Progenitor cell of endocrine pancreas (in vitro differentiated cells): ENCODE measurements at regions not wholly inside any gene's neighbourhood (a gene's known extent, or its start where the extent isn't known, plus 50 kb on each side); places are given as distances from the start of the nearest gene placed in this dataset.

ENCODE experiments used
- DNase-seq: peaks from one replicate; pipeline ENCODE4 v3.0.0; 2021; ENCODE audit warnings: low spot score; ENCODE audit not compliant: unreplicated experiment
- H3K27ac Mint-ChIP-seq: 2 replicates; pipeline ENCODE4 v1.8.0; 2021; ENCODE audit warnings: mild to moderate bottlenecking, moderate library complexity, mixed read lengths
- H3K27me3 Mint-ChIP-seq: 2 replicates; pipeline ENCODE4 v1.8.0; 2021; ENCODE audit warnings: mixed read lengths
- H3K36me3 Mint-ChIP-seq: 2 replicates; pipeline ENCODE4 v1.8.0; 2022; ENCODE audit warnings: mixed read lengths; ENCODE audit not compliant: insufficient read depth
- H3K4me1 Mint-ChIP-seq: 2 replicates; pipeline ENCODE4 v1.8.0; 2021; ENCODE audit warnings: low read depth, mixed read lengths
- H3K4me3 Mint-ChIP-seq: 2 replicates; pipeline ENCODE4 v1.8.0; 2021; ENCODE audit warnings: low read depth, mild to moderate bottlenecking, moderate library complexity, mixed read lengths
- H3K9me3 Mint-ChIP-seq: 2 replicates; pipeline ENCODE4 v1.8.0; 2021; ENCODE audit warnings: low read depth, mixed read lengths
- TF ChIP-seq, protein P1 (sequence below): fragments of 200-600 bp; sonication (generic); IDR thresholded peaks from one replicate; pipeline ENCODE4 v1.5.0; 2021; ENCODE audit warnings: antibody characterized with exemption, mild to moderate bottlenecking; ENCODE audit not compliant: unreplicated experiment

DNA sequence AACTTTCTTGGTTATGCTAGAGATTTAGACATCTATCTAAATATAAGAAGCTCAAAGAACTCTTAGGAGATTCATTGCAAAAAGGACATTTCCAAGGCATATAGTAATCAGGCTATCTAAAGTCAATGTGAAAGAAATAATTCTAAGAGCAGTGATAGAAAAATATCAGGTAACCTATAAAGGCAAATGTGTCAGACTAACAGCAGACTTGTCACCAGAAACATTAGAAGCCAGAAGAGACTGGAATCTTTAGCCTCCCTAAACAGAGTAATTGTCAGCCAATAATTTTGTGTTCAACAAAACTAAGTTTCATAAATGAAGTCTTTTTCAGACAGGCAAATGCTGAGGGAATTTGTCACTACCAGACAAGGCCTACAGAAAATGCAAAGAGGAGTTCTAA is 122.0 kb upstream of the SCAF11 start:
- H3K36me3 Mint-ChIP-seq, result no peaks in the 10 kb centered on the region
- no peak overlapping the region for H3K27ac Mint-ChIP-seq
- no peak for DNase-seq
- peaks cover 33% of the 10 kb centered on the region for H3K9me3 Mint-ChIP-seq
- no peaks in the 10 kb centered on the region for H3K27me3 Mint-ChIP-seq
- H3K4me1 Mint-ChIP-seq, result peaks cover 4% of the 10 kb centered on the region
- TF ChIP-seq, protein P1, sequence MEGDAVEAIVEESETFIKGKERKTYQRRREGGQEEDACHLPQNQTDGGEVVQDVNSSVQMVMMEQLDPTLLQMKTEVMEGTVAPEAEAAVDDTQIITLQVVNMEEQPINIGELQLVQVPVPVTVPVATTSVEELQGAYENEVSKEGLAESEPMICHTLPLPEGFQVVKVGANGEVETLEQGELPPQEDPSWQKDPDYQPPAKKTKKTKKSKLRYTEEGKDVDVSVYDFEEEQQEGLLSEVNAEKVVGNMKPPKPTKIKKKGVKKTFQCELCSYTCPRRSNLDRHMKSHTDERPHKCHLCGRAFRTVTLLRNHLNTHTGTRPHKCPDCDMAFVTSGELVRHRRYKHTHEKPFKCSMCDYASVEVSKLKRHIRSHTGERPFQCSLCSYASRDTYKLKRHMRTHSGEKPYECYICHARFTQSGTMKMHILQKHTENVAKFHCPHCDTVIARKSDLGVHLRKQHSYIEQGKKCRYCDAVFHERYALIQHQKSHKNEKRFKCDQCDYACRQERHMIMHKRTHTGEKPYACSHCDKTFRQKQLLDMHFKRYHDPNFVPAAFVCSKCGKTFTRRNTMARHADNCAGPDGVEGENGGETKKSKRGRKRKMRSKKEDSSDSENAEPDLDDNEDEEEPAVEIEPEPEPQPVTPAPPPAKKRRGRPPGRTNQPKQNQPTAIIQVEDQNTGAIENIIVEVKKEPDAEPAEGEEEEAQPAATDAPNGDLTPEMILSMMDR, result no peak
- H3K4me3 Mint-ChIP-seq, result no peak overlapping the region

DNA sequence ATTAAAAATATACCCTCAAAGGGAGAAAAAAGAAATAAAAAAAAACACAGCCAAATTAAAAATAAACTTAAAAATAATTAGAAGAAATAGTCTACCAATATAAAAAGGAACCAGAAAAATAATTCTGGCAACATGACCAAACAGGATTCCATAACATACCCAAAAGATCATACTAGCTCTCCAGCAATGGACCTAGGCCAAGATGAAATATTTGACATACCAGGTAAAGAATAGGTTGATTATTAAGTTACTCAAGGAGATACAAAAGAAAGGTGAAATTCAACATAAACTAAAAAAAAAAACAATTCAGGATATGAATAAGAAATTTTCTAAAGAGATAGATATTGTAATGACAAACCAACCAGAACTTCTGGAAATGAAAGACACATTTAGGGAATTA is 121.3 kb upstream of the SCAF11 start:
- Mint-ChIP-seq H3K27ac (no peak overlapping the region), H3K27me3 (no peaks in the 10 kb centered on the region), H3K9me3 (peaks cover 33% of the 10 kb centered on the region), H3K36me3 (no peaks in the 10 kb centered on the region), H3K4me3 (no peak overlapping the region), H3K4me1 (peaks cover 4% of the 10 kb centered on the region)
- DNase-seq, result no peak
- TF ChIP-seq, protein P1, result no peak

DNA sequence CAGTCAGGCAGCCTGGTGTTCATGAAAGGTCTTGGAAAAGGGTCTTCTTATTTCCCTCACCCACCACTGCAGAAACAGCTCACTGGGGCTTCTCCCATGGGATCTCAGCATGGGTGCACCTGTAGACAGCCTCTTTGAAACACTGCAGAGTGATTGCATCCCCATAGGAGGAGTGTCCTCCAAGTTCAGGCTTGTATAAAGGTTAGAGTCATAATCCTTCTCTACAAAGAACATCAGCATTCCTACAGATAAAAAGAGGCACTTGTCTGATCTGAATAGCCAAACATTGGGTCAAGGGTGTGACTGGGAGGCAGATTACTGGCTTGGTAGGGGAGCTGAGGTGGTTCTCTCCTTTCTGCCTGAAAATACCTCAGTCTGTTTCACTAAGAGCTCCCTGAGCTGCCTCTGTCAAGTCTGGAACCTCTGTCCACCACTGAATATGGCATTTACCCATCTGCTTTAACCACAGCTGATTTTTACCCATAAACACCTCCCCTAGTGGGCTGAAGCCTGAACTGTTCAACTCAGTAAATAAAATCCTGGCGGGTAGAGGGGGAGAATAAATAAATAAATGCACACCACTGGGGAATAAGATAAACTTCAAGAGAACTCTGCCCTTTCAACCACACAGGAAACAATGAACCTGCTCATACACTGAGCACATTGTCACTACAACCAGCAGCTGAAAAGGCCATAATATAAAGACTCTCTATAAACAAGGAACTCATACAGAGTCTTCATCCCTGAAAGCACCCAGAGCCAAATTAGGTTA is 120.7 kb upstream of the SCAF11 start:
- TF ChIP-seq, protein P1, result peak; percentile 29
- H3K27ac Mint-ChIP-seq, result no peak overlapping the region
- H3K4me3 Mint-ChIP-seq, result no peak overlapping the region
- H3K36me3 Mint-ChIP-seq, result no peaks in the 10 kb centered on the region
- peaks cover 29% of the 10 kb centered on the region for H3K9me3 Mint-ChIP-seq
- DNase-seq, result no peak
- H3K4me1 Mint-ChIP-seq, result peaks cover 4% of the 10 kb centered on the region
- no peaks in the 10 kb centered on the region for H3K27me3 Mint-ChIP-seq

DNA sequence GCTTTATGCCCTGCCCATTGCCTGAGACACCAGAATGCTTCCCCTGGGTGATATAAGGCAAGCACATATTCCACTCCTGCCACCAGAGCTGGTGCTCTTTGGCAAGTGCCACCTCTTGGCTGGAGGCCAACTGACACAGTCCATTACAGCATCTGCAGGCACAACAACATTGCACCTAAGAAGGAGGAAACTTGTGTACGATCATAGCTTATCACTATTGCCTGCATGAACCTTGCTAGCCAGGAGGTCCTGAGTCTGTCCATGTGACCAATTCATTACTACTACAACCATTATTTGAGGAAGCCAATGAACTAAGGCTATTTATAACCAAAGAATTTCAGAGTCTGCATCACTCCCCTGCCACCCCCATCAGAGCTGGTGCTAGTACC is 119.8 kb upstream of the SCAF11 start:
- DNase-seq, result no peak
- TF ChIP-seq, protein P1, result no peak

DNA sequence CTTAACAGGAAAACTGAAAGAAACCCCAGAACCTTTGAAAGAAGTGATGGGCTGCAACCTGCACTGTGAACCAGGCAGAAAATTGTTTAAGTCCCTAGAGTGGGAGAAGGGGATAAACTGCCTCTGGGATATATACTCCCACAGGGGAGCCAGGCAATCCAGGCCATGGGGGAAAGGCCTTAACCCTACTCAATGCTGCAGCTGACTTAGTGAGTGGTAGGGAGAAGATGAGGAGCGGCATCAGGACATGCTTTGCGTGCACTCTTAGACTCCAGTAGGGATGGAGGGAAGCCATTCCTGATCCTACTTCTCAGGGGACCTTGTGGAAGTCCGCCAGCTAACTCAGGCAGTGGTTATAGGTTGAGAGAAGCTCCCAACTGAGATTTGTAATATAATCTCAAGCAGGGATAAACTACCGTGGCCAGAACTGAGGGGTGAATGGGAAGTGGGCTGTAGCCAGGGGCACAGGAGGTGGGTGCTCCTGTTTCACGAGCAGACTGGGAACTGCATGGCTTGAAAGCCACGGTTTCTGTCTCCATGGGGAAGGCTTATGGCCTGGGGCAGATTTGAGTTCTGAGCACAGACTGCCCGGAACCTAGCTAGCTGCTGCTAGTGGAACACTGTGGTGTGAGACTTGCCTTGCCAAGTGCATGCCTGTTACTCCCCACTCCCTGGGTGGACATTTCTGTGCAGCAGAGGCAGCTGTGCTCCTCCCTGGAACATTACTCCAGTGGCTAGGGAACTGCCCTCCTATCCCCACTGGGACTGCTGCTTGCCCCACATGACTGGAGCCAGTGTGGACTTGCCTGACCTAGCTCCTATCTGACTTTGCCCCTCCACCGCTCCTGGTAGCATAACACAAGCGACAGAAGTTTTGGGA is 119.2 kb upstream of the SCAF11 start:
- Mint-ChIP-seq H3K27ac (no peak overlapping the region), H3K36me3 (no peaks in the 10 kb centered on the region), H3K4me3 (no peak overlapping the region), H3K4me1 (peaks cover 4% of the 10 kb centered on the region), H3K27me3 (no peaks in the 10 kb centered on the region), H3K9me3 (peaks cover 23% of the 10 kb centered on the region)
- TF ChIP-seq, protein P1, result no peak
- DNase-seq, result no peak

More for the DNA sequence above, 119.8 kb upstream of the SCAF11 start:
- H3K4me1 Mint-ChIP-seq, result peaks cover 4% of the 10 kb centered on the region
- H3K9me3 Mint-ChIP-seq, result peaks cover 23% of the 10 kb centered on the region
- H3K4me3 Mint-ChIP-seq, result no peak overlapping the region
- peak overlapping the region; percentile 31 for H3K27ac Mint-ChIP-seq
- no peaks in the 10 kb centered on the region for H3K36me3 Mint-ChIP-seq
- H3K27me3 Mint-ChIP-seq, result no peaks in the 10 kb centered on the region
